Eye (tissue), 1 donor: ENCODE measurements at regions not wholly inside any gene's neighbourhood (a gene's known extent, or its start where the extent isn't known, plus 50 kb on each side); places are given as distances from the start of the nearest gene placed in this dataset.
A peak's percentile ranks its signal among the peaks of the same experiment; 100 is the strongest.

ENCODE experiments used
- DNase-seq: peaks from one replicate; pipeline ENCODE4 v3.0.0-alpha.2; 2015

DNA sequence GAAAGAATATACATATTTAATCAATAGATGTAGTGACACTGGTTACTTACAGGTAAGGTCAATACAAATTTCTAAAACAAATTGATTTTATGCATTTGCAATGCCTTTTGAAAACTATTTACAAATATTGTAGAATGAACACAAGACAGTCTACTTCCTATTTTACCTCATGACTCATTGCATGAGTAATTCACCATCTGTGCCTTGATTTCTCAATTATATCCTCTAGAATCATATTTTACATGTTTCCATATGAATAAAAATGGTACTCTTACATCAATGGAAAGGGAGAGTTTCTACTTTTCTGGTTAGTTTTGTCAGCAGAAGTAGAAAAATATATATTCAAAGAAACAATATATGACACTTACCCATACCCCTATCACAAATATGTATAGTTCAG is 203.8 kb upstream of the CDH7 start:
- DNase-seq: no peak

DNA sequence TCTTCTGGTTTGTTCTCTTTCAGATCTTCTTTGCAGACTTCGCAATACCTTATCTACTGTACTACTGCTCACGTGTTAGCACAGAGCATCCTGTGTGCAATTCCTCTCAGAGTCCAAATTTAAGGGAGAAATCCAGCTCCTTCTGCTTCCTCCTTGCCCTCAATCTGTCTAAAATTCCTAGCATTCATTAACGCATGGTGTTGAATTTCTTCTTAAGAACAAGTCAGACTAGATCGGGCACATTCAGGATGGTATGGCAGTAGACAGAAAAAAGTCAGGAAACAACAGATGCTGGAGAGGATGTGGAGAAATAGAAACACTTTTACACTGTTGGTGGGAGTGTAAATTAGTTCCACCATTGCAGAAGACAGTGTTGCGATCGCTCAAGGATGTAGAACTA is 206.1 kb upstream of the CDH7 start:
- peak; percentile 6 for DNase-seq

DNA sequence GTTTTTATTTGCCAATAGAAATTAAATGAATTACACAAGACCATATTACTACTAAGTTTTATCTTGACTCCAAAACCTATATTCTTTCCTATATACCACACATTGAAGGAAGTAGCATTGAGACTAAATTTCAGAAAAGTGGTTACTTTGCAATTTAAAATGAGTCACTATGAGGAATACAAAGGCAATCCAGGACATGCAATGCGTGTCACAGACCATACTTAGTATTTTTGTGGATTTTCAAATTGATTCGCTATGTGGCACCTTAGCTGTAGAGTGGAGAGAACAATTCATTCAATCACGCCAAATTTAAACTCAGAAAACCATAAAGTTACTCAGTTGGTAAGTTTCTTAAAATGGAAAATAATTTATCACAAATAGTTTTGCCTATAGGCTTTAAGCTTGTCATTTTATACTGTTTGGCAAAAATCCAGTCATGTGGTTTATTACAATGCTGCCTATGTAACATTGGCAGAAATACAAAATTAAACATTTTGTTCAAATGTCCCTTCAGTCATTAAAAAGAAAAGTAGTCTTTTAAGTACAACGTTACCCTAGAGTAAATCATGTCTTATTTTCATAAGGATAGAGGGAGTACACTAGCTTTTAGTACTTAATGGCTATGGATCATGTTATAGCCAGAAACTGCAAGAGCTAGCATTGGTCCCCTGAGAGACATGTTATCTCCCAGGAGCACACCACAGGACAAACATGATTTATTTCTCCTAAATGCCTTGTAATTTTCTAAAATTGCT is 222.8 kb upstream of the CDH7 start:
- DNase-seq: peak; percentile 24

DNA sequence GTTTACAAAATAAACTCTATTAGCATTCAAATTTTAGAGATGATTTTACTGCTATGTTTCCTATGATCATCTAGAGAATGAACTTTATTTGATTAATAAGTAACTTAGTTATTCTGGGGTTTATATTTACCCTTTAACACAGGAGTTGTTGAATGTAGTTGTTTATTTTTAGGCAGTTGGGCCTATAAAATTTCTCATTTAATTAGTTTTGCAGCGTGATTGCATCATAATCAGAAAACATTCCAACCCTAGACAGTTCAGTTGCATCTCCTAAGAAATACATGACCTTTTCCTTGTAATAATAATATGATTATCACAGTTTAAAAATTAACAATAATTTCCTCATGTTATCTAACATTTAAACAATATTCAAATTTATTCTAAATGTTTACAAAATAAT is 224.7 kb upstream of the CDH7 start:
- no peak for DNase-seq

DNA sequence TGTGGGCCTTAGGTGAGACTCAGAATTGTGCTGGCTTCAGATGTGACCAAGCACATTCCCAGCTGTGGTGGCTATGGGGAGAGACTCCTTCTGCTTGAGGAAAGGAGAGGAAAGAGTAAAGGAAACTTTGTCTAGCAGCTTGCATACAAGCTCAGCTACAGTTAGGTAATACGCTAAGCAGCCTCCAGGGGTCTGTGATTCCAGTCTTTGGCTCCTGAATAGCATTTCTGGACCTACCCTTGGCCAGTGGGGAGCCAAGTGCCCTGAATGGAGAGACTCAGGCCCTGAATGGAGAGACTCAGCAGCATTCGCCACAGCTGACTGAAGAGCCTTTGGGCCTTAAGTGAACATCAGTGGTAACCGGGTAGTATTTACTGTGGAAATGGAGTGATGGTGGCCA is 227.4 kb upstream of the CDH7 start:
- DNase-seq: no peak

DNA sequence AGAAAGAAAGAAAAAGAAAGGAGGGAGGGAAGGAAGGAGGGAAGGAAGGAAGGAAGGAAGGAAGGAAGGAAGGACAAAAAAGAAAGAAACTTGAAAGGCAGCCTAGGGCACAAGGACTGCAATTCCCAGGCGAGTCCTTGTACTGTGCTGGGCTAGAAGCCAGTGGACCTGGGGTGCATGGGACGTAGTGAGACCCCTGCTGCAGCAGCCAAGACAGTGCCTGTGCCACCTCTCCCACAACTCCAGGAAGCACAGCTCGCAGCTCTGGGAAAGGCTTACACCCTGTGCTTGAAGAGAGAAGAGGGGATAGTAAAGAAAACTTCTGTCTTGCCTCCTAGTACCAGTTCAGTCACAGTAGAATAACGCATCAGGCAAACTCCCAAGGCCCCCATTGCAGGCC is 227.9 kb upstream of the CDH7 start:
- DNase-seq: no peak

DNA sequence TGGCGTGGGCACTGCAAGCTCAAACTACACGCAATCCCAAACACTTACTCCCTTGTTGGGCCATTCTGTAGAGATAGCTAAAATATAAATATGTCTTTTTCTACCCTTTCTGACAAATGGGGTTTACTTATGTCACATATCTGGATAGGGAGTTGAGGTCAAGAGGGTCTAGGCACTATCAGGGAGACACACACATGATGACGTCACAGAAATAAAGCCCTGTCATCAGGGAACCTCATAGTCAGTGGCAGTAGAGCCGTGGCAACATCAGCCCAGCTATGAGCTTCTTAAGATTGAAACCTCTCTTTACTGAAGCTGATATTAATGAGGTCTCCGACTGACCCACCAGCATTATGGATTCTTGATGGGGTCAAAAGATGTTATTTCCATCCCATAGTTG is 234.6 kb upstream of the CDH7 start:
- DNase-seq: no peak

DNA sequence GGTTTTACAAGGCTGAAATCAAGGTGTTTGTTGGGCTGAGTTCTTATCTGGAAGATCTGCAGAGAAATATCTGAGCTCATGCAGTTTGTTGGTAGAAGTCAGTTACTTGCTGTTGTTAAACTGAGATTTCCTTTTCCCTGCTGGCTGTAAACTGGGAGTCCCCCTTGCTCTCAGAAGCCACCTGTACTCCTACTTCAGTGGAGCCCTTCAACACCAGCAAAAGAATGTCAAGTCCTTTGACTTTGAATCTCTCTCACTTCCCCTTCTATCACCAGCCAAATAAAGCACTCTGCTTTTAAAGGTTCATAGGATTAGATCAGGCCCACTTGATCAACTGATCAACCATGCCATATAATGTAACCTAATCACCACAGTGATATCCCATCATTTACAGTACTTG is 252.2 kb upstream of the CDH7 start:
- DNase-seq: no peak

DNA sequence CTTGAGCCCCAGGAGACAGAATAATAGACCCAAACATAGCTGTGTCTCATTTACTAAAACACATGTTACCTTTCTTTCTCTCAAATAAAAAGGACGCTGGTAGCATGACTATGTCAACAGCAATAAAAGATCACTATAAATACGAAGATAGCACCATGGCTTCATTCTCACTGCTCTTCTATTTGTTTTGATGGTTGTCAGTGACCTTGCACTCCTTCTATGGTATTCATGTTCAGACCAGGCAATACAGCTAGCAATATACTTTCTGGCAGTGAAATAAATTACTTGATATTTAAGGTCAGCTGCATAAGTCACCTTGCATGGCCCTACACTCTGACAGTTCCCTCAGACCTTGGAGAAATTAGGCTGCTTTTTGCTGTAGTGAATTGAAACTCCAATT is 263.2 kb upstream of the CDH7 start:
- peak; percentile 22 for DNase-seq

DNA sequence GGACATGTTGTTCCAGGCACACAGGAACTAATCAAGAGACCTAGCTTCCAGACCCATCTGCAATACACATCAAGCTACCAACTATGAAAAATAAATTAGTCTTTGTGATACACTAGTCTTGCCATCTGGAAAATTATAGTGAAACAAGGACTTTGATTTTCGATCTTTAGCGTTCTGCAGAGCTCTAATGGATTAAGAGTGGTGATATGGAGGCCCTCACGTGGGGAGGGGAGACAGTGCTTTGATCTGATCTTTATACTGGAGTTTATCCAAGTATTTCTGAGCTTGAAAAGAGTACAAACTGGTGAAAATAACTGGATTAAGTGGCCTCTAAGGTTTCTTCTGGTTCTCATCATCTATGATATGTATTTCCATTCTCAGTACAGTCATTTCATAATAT is 273.4 kb upstream of the CDH7 start:
- no peak for DNase-seq

DNA sequence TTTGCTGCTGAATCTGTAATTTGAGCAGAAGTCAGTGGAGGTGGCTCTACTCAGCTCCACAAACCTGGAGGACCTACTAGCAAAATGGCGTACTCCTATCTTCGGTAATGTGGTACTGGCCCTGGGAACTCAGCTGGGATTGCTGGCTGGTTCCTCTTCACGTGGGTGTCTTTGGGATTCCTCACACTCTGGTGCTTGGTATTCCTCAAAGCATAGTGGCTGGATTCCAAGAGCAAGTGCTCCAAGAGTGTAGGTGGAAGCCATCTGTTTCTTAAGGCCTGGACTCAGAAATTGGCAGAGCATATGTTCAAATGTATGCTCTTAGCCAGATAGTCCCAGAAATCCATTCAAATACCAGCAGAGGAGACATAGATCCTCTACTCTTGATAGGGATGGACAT is 281.9 kb upstream of the CDH7 start:
- DNase-seq: no peak

DNA sequence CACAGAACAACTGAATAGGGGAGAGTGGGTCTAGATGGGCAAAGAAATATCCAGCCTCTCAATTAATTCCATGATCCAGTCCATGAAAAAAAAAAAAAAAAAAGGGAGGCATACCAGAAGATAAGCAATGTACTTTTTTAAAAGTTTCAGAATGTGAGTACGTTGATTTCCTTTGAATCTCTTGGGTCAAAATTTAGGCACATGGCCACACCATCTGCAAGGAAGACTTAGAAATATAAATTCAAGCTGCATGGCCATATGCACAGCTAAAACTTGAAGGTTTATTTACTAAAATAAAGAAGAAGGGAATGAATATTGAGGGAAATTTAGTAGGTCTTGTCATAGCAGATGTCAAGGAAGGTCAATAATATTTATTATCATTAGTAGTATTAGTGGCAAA is 286.5 kb upstream of the CDH7 start:
- DNase-seq: no peak

DNA sequence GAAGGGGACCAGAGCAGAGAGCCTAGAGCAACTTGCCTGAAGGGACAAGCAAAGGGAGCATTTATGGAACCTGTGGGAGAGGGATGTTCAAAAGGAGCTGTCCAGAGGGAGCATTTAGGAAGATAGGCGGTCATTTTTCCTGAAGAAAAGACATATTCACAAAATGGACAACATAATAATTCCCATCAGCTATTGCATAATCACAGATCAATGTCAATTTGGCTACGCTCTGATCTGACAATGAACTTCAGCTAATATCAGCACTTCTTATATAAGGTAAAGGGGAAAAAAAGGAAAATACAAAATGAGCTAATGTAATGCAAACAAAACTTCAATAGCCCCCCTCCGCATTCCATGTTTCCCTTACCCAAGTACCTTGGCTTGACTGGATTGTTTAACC is 291.1 kb upstream of the CDH7 start:
- no peak for DNase-seq

DNA sequence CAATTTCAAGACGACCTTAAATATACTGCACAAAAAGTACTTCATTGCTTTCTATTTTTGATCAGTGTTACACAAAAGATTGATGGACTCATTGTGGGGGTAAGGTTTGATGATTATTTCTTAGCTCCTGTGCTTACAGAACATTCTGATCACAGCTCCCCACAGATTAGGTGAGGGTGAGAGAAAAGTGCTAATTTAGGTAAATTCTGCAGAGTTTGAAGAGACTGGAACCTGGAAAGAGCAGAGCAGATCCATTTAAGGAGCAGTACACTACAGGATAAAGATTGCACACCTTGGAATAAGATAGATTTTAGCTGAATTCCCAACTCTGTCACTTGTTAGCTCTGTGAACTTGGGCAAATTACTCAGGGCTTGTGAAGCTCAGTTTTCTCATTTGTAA is 291.9 kb upstream of the CDH7 start:
- DNase-seq: no peak

DNA sequence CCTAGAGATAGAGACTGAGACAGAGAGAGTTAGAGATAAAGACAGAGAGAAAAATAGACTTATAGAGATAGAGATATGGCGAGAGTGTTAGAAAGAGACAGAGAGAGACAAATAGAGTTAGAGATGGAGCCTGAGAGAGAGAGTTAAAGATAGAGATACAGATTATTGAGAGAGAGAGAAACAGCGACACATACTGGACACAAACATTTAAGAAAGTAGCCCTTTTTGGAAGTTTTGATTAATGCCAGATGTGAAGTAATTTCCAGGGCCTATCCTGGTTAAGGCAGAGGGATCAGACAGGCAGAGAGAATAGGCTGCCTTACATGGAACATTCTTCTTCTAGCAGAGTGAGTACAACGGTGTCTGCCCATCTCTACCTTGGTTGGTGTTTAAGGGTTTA is 311.6 kb upstream of the CDH7 start:
- peak; percentile 31 for DNase-seq

DNA sequence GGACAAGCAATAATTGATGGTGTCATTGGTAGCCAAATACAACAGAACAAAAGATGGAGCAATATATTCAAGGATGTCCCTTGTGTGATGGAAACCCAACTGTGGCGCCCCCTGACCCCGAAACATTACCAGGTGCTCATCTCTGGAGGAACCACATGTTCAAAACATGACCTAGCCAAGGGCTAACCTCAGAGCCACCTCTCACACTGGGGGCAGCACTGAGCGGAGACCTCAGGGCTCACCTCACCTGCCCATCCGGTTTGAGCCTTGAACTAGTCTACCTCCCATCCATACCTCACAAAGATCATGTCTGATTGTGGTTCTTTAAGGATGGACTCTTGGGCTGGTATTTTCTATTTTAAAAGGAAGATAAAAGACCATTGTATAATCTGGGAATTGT is 314.4 kb upstream of the CDH7 start:
- no peak for DNase-seq

DNA sequence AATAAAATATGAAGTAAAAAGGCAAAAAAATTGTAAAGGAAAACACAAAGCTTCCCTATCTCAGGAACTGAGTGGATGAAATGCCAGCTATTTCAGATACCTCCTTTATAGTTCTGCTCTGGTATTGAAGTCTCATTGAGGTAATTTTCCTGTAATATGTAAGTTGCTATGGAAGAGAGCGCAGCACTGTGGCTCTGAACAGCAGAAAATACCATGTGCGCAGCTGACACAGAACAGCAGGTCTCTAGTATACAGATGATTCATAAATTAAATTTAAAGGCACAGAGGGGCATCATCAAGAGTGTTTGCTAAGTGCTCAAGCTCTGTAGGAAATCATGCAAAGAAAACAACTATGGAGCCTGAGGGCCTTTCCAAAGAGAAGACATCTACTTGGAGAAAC is 315.3 kb upstream of the CDH7 start:
- DNase-seq: peak; percentile 8

DNA sequence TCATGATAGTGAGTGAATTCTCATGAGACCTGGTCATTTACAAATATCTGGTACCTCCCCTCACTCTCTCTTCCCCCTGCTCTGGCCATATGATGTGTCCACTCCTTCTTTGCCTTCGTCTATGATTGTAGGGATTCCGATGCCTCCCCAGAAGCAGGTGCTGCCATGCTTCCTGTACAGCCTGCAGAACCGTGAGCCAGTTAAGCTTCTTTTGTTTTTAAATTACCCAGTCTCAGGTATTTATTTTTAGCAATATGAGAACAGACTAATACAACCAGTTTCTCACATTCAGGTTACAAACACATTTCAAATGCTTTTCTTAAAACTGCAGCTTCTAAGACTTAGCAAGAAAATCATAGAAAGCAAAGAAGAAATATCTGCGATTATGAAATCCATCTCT is 321.2 kb upstream of the CDH7 start:
- DNase-seq: no peak

DNA sequence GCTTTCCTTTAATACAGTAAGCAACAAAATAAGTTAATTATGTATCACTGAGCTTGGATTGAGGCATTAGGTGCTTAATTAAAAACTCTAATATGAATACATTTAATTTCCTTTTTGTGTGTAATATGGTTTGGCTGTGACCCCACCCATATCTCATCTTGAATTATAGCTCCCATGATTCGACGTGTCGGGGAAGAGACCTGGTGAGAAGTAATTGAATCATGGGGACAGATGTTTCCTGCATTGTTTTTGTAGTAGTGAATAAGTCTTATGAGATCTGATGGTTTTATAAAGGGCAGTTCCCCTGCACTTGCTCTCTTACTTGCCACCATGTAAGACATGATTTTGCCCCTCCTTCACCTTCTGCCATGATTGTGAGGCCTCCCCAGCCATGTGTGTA is 325.4 kb upstream of the CDH7 start:
- no peak for DNase-seq

DNA sequence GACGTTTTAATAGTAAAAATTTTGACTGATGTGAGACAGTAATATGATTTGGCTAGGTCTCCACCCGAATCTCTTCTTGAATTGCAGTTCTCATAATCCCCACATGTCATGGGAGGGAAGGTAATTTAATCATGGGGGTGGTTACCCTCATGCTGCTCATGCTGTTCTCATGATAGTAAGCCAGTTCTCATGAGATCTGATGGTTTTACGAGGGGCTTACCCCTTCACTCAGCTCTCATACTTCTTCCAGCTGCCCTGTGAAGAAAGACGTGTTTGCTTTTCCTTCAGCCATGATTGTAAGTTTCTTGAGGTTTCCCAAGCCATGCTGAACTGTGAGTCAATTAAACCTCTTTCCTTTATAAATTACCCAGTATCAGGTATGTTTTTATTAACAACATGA is 327.0 kb upstream of the CDH7 start:
- no peak for DNase-seq

DNA sequence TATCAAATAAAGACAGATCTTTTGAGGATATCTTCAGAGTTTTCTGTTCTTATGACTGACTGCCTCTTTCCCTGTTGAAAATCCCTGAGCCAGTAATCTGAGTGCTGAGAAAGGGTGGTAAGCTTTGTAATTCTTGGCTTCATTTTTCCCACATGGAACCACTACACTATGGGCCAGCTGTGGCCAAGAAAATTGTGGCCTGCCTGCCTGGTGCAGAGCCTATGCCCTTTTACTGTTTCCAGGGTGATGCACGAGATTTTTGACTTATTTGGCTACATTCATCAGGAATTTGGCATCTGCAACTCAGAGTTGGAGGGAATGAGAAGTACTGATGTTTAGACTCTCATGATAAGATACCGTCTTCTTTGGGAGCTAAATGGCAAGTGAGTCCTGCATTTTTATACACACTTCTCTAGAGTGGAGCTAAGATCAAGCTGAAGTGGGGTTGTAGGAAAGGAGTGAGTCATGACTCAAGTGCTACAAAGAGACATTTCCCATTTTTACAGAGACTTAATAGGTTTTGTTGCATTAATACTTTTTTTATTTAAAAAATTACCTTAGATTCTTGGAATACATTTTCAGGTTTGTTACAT is 328.2 kb upstream of the CDH7 start:
- DNase-seq: no peak

DNA sequence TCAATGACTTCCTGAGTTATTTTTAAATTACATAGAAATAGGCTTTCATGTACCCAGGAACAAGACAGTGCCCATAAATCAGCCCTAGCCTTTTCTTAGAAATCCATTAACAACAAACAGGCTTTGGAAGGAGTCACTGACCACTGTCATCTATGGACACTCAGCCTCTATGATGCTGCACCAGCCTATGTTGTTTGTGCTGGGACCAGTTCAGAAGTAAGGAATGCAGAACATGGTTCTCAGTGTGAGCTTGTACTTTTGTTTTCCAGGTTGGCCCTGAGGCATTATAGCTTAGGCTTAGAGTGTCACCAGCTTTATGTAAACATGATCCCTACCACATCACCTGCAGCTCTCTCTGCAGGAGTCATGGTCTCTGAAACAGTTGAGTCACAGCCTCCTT is 335.7 kb upstream of the CDH7 start:
- no peak for DNase-seq

DNA sequence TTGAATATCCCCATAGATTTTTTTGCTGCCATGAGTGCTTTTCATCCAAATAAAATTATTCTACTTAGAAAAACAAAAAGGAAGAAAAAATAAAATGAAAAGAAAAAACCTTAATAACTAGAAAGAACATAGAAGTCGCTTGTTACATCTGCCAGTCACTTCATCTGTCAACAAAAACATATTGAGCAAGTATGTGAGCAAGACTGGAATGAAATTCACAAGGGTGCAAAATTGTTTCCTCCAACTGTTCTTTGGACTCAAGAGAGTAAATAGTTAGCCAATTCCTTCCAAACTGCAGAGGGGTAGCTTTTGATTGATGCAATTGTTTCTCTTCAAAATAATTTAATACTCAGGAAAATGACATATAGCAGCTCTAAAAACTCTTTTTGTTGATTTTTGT is 336.3 kb upstream of the CDH7 start:
- DNase-seq: no peak

DNA sequence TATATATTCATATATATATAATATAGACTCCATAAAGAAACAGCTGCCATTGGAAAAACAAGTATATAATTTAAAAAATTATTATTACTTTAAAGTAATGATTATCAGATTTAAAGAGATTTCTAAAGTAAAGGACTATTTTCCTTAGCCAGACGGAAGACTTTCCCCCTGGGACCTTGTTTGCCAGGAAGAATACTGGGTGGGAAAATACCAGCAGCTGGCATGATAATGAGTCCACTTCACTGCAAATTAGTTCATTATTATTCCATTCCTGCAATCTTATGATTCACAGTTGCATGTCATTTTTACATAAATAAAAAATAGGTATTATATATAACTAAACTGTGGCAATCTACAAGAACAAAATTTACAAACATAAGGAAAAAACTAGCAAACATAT is 339.8 kb upstream of the CDH7 start:
- no peak for DNase-seq

DNA sequence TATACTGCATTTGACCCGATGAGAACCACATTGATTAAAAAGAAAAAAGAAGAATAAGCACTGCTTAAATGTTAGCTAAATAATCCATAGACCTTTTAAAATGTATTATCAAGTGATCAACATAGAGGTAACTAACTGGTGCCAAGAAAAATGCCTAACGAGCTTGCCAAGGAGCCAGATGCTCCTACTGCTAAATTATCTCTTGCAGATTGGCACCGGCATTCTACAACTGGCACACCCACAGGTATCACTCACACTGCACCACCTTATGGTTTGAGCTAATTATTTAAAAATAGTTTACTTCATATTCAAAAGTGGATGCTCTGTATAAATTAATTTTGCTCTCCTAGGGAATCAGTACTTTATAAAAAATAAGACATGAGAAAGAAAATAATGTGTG is 341.6 kb upstream of the CDH7 start:
- no peak for DNase-seq
